ENCODE measurements at regions not wholly inside any gene's neighbourhood (a gene's known extent, or its start where the extent isn't known, plus 50 kb on each side); places are given as distances from the start of the nearest gene placed in this dataset.

- intact Hi-C loops (cut with micrococcal nuclease): no loop called here
- DNase-seq (ENCODE audit: extremely low read depth in 1 of 4, low spot score in 3 of 4) (no peak), FAIRE-seq (no peak), ATAC-seq (no peak)
- Histone ChIP-seq H3K27me3 (ENCODE audit: control insufficient read depth in 2 of 2, insufficient read depth in 2 of 2, low read length in 2 of 2) (peaks cover 8 to 67% of the 10 kb centered on the region in 2 experiments), H3K36me3 (ENCODE audit: control insufficient read depth, insufficient read depth, low read length) (no peaks in the 10 kb centered on the region), H3K4me2 (ENCODE audit: insufficient read depth, low read length) (no peak overlapping the region), H3K9me1 (ENCODE audit: control insufficient read depth, insufficient read depth, low read length) (no peaks in the 10 kb centered on the region), H3K9ac (ENCODE audit: insufficient read depth in 1 of 2, low read depth in 2 of 2, low read length in 2 of 2) (no peak overlapping the region), H3K79me2 (ENCODE audit: control insufficient read depth, insufficient read depth, low read length) (no peaks in the 10 kb centered on the region), H2AFZ (ENCODE audit: low read depth, low read length) (no peak overlapping the region), H3K4me3 (no peak overlapping the region), H3K4me1 (replicated peaks in 1 of 2; ENCODE audit: control insufficient read depth in 2 of 2, insufficient read depth in 2 of 2, low read length in 2 of 2) (no peaks in the 10 kb centered on the region; a peak in 1 of 5 replicates), H4K20me1 (replicated peaks; ENCODE audit: control insufficient read depth, insufficient read depth, low read length) (peaks cover 4% of the 10 kb centered on the region; the same call in 1 of the 2 replicates), H3K9me3 (replicated peaks; ENCODE audit: control insufficient read depth, insufficient read depth, low read depth, low read length) (no peaks in the 10 kb centered on the region), H3K27ac (ENCODE audit: extremely low read depth, low read depth, low read length) (no peak overlapping the region)
- 1% methylated on average over 5 of the region's 7 CpGs for WGBS (ENCODE audit: insufficient coverage, low coverage, missing lambda C conversion rate)
- ChIA-PET CTCF (ENCODE audit: low intra/inter-chr PET ratio) (no interaction called here), POLR2A (no interaction called here)
- BruUV-seq (replicated peaks): no TSS peak
- in situ Hi-C loops (cut with MboI): no loop called here
- TF ChIP-seq ZBTB40 (IDR thresholded peaks at IDR 0.05) (no peak), ZBTB40 (CRISPR knock-in tag; IDR thresholded peaks at IDR 0.05) (no peak), POLR2AphosphoS2 (IDR thresholded peaks at IDR 0.05; ENCODE audit: low read length) (no peak), BRD9 (IDR thresholded peaks at IDR 0.05; ENCODE audit: low read depth, partially characterized antibody) (no peak), ZFP36 (IDR thresholded peaks at IDR 0.05; ENCODE audit: low read depth, low read length, partially characterized antibody) (no peak), FOSL1 (tag; conservative IDR thresholded peaks at IDR 0.05) (no peak), HDAC6 (IDR thresholded peaks at IDR 0.05; ENCODE audit: low read depth, low read length) (no peak), ZNF184 (CRISPR knock-in tag; IDR thresholded peaks at IDR 0.05) (no peak), SNRNP70 (optimal IDR thresholded peaks at IDR 0.05; ENCODE audit: low read depth, low read length) (no peak), ZBTB12 (CRISPR knock-in tag; IDR thresholded peaks at IDR 0.05) (no peak), POLR2H (tag; IDR thresholded peaks at IDR 0.05; ENCODE audit: low read depth) (no peak), OTX1 (CRISPR knock-in tag; IDR thresholded peaks at IDR 0.05) (no peak), GTF2A2 (tag; IDR thresholded peaks at IDR 0.05) (no peak), MAFG (tag; conservative IDR thresholded peaks at IDR 0.05) (no peak)
Measured at GRCh38 chr11:70614034-70614681, 215.8 kb downstream of the CTTN start.

Data from K562 (cell line).